Panc1 (cell line): ENCODE measurements at regions not wholly inside any gene's neighbourhood (a gene's known extent, or its start where the extent isn't known, plus 50 kb on each side); places are given as distances from the start of the nearest gene placed in this dataset.

Source experiments
- SIN3A ChIP-seq: IDR thresholded peaks from 2 replicates; pipeline ENCODE4 v1.6.1; 2012; ENCODE audit warnings: low read depth, mild to moderate bottlenecking, low read length, moderate library complexity, borderline replicate concordance; ENCODE audit not compliant: insufficient read depth
- TF ChIP-seq, protein P1 (sequence below), 2 experiments: IDR thresholded peaks; 2 replicates each; pipeline ENCODE4 v1.6.1; 2011 to 2012; ENCODE audit warnings: low read depth in 2 of 2, control low read depth in 1 of 2, low read length in 1 of 2, mild to moderate bottlenecking in 1 of 2, moderate library complexity in 1 of 2; ENCODE audit not compliant: insufficient read depth in 1 of 2
- TF ChIP-seq, protein P2 (sequence below): fragments of 450-650 bp; IDR thresholded peaks from 2 replicates; pipeline ENCODE4 v1.5.1; 2017; ENCODE audit warnings: mild to moderate bottlenecking

DNA sequence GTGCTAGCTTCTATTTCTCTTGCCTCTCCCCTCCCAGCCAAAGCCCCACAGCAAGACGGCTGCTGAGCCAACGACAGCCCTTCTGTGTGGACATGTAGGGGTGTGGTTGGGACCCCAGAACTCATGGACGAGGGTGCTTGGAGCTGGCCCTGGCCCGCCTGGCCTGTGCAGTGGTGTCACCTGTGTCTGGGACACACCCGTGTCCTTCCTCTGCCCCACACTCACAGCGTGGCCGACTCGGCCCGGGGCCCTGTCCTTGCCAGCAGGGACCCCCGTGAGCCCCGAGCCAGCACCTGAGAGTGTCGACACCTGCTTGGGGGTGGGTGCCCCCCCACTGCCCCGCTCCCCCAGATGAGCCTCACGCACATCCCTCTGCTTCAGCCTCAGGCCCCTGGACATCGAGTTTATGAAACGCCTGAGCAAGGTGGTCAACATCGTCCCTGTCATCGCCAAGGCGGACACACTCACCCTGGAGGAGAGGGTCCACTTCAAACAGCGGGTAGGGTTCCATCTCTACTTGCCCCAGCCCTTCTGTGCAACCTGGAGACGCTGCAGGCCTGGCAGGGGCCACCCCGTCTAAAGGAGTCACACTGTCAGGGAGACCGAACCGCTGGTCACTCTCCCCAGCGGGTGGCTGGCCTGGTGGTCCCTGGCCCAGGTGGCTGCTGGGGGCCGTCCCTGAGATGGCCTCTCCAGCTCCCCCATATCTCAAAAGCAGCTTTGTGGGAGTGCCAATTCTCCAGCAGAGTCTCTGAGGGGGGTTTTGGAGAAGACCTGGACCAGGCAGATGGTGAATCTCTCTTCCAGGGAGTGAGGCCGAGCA is 349.8 kb downstream of the SEC14L1 start:
- no peak for TF ChIP-seq SIN3A
- TF ChIP-seq, protein P1, sequence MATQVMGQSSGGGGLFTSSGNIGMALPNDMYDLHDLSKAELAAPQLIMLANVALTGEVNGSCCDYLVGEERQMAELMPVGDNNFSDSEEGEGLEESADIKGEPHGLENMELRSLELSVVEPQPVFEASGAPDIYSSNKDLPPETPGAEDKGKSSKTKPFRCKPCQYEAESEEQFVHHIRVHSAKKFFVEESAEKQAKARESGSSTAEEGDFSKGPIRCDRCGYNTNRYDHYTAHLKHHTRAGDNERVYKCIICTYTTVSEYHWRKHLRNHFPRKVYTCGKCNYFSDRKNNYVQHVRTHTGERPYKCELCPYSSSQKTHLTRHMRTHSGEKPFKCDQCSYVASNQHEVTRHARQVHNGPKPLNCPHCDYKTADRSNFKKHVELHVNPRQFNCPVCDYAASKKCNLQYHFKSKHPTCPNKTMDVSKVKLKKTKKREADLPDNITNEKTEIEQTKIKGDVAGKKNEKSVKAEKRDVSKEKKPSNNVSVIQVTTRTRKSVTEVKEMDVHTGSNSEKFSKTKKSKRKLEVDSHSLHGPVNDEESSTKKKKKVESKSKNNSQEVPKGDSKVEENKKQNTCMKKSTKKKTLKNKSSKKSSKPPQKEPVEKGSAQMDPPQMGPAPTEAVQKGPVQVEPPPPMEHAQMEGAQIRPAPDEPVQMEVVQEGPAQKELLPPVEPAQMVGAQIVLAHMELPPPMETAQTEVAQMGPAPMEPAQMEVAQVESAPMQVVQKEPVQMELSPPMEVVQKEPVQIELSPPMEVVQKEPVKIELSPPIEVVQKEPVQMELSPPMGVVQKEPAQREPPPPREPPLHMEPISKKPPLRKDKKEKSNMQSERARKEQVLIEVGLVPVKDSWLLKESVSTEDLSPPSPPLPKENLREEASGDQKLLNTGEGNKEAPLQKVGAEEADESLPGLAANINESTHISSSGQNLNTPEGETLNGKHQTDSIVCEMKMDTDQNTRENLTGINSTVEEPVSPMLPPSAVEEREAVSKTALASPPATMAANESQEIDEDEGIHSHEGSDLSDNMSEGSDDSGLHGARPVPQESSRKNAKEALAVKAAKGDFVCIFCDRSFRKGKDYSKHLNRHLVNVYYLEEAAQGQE (IDR thresholded peaks at IDR 0.05; ENCODE audit: insufficient read depth in 1 of 2, low read depth in 2 of 2, low read length in 1 of 2), result no peak
- TF ChIP-seq, protein P2, sequence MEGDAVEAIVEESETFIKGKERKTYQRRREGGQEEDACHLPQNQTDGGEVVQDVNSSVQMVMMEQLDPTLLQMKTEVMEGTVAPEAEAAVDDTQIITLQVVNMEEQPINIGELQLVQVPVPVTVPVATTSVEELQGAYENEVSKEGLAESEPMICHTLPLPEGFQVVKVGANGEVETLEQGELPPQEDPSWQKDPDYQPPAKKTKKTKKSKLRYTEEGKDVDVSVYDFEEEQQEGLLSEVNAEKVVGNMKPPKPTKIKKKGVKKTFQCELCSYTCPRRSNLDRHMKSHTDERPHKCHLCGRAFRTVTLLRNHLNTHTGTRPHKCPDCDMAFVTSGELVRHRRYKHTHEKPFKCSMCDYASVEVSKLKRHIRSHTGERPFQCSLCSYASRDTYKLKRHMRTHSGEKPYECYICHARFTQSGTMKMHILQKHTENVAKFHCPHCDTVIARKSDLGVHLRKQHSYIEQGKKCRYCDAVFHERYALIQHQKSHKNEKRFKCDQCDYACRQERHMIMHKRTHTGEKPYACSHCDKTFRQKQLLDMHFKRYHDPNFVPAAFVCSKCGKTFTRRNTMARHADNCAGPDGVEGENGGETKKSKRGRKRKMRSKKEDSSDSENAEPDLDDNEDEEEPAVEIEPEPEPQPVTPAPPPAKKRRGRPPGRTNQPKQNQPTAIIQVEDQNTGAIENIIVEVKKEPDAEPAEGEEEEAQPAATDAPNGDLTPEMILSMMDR, result no peak
